ENCODE measurements at regions not wholly inside any gene's neighbourhood (a gene's known extent, or its start where the extent isn't known, plus 50 kb on each side); places are given as distances from the start of the nearest gene placed in this dataset.
A peak's percentile ranks its signal among the peaks of the same experiment; 100 is the strongest.
"Not testable (repeated sequence)": the region's sequence is repeated elsewhere in the genome, so short reads cannot be mapped to it uniquely, and the experiment has no call there.

DNA sequence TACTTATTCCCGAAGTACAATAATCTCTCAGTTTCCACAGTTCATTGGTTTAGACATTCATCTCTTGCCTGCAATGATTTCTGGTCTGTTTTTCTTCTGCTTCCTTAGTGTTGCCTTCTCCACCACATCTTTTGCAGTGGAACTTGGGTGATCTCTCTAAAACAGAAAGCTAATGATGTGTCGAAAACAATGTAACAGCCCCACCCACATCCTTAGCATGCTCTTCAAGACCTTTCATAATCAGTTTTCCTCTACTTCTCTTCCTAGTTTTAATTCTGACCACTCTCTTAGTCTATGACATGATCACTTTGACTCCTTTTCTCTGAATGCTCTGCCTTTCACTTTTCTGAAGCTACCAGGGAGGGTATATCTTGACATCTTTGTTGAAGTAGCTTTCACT lies 1007.9 kb upstream of the CITED2 start:
- DNase-seq (ENCODE audit: low read depth): no peak

- DNase-seq (ENCODE audit: low read depth): peak; percentile 63
Measured at GRCh38 chr6:140380427-140381218, 1006.2 kb upstream of the CITED2 start.

- DNase-seq (ENCODE audit: low read depth): peak; percentile 76
Measured at GRCh38 chr6:140379919-140380318, 1005.5 kb upstream of the CITED2 start.

DNA sequence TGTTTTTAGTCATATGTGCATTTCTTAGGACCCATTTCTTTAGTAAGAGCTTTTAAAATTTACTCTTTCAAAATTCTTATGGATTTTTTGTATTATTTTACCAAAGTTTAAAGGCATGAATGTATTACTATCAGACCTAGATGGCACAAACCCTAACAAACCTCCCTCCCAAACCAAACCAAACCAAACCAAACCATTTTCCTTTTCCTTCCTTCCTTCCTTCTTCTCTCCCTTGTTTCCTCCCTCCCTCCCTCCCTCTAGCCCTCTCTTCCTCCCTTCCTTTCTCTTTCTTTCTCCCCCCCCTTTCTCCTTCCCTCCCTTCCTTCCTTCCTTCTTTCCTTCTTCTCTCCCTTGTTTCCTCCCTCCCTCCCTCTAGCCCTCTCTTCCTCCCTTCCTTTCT lies 1001.8 kb upstream of the CITED2 start:
- DNase-seq (ENCODE audit: low read depth): no peak

- DNase-seq (ENCODE audit: low read depth): not testable (repeated sequence)
Measured at GRCh38 chr6:140373728-140374127, 999.3 kb upstream of the CITED2 start.

- DNase-seq (ENCODE audit: low read depth): no peak
Measured at GRCh38 chr6:140372064-140372463, 997.6 kb upstream of the CITED2 start.

GRCh38 chr6:140370976-140371870 lies 996.8 kb upstream of the CITED2 start:
- DNase-seq (ENCODE audit: low read depth): peak; percentile 18

- no peak for DNase-seq (ENCODE audit: low read depth)
Measured at GRCh38 chr6:140370441-140370840, 996.0 kb upstream of the CITED2 start.

- no peak for DNase-seq (ENCODE audit: low read depth)
Measured at GRCh38 chr6:140366991-140367390, 992.5 kb upstream of the CITED2 start.

DNA sequence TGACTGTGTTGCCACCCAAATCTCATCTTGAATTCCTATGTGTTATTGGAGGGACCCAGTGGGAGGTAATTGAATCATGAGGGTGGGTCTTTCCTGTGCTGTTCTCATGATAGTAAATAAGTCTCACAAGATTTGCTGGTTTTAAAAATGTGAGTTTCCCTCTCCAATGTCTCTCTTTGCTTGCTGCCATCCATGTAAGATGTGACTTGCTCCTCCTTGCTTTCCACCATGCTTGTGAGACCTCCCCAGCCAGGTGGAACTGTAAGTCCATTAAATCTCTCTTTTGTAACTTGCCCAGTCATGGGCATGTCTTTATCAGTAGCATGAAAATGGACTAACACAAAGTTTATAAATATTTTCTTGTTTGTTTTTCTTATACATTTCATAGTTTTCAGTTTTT lies 990.5 kb upstream of the CITED2 start:
- no peak for DNase-seq (ENCODE audit: low read depth)

GRCh38 chr6:140360651-140361050 lies 986.2 kb upstream of the CITED2 start:
- peak; percentile 54 for DNase-seq (ENCODE audit: low read depth)

DNA sequence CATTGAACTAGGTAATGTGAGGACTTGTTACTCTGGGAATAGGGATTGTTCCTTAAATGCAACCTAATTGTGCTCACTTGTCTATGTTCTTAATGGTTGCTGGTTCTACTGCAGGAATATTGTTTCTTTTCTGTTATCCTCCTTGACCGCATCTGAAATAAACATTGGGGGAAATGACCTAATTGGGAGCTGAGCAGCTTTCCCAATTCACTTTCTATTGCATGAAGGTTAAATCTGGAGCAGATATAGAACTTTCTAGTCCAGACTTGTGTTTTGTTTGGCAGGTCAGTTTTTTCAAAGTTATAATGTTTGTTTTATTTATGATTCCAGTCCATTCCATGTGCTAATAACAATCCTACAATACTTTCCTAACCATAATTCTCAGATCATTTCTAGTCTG lies 981.0 kb upstream of the CITED2 start:
- DNase-seq (ENCODE audit: low read depth): peak; percentile 59

DNA sequence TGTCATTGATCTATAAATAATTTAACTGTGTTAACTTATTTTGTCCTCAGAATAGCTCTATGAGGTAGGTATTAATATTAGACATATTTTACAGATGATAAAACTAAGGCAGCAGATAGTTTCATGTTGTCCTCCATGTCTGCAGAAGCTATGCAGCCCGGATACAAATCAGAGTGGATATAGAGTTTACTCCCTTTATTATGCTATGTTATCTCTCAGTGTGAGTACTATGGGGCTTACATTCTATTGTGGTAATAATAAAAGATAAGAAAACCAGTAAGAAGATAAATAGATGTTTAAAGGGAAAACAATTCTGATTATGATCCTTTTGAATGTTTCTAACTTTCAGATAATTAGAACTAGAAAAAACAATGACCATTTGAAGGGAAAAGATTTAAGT lies 979.8 kb upstream of the CITED2 start:
- DNase-seq (ENCODE audit: low read depth): no peak

- no peak for DNase-seq (ENCODE audit: low read depth)
Measured at GRCh38 chr6:140353536-140353935, 979.1 kb upstream of the CITED2 start.

DNA sequence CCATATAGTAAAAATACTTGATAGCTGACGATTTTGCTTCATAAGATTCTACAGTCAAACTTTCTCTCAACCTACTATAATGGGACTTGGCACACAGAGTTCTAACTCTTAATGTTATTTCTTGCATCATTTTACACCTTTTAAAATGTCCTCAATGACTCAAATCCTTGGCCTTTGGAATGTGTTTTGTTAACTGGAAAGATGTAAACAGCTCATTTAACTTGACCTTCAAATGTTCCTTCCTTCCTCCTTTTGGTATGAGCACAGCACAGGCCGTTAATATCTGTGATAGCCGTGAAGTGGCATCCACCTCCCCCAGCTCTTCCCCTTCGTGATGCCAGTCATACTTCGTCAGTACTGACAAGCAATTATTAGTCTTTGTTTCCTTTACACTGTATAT lies 972.0 kb upstream of the CITED2 start:
- peak; percentile 77 for DNase-seq (ENCODE audit: low read depth)

DNA sequence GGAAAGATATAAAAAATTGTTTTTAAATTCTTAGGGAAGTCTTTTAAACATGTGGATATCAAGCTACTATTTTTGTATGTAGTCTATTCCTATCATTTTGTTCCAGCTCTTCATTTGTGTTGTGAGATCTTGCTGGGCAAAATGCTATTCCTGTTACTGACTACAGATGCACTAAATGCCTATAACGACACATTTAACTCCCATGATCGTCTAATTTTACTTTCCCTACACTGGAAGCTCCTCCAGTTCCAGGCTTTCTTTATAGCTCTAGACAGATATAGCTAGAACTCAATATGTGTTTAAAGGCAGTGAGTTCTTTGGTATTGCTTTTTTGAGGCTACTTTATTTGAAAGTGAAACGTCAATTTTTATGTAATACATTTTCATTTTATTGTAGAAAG lies 971.5 kb upstream of the CITED2 start:
- DNase-seq (ENCODE audit: low read depth): no peak

DNA sequence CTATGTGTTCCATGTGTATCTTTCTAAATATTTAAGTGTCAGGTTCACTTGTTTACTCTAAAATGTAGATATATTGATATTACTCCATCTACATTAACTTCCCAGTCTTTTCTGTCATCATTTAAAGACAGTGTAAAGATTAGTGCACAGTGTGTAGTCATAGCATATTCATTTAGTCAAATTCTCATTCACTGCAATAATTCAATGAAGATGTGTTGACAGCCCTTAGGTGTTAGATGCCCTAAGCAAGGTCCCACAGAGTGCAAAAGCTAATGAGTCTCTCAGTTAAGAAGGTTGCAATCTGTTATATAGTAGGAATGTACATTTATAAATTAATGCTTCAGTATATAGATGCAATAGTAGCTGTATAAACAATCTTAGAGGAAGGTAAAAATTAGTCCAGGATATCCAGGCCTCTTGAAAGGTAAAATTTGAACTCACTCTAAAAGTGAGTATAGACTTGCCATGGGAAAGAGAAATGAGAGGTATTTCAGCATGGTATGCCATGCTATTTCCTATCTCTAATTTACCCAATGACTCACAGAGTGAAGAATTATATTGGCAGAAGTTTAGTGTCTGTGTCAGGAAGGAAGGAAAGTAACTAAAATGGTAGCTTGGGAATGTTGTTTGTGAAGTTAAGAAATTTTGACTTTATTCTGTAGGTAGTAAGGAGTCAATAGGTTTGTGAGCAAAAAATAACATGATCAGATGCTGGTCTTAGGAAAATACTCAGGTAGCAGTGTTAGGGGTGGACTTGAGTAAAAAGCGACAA lies 969.9 kb upstream of the CITED2 start:
- peak; percentile 34 for DNase-seq (ENCODE audit: low read depth)

- no peak for DNase-seq (ENCODE audit: low read depth)
Measured at GRCh38 chr6:140343128-140343527, 968.7 kb upstream of the CITED2 start.

DNA sequence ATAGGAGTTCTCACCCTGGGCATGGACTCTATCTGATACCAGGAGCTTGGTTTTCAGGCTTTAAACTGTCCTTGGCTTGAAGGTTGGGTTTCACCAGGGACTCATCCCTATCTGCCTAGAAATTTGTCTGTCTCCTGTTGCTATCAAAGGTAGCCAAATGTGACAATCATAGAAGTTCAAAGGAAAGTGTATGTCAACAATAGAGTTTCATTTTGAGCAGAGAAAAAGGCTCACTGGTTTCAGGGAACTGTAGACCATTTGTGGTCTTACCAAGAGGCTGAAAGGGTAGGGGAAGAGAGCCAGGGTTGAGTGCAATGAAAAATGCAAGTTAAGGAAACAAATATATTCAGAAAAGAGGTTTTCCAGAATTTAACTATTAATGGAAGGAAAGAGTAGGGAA lies 966.8 kb upstream of the CITED2 start:
- no peak for DNase-seq (ENCODE audit: low read depth)

GRCh38 chr6:140340795-140341194 lies 966.3 kb upstream of the CITED2 start:
- DNase-seq (ENCODE audit: low read depth): no peak

- not testable (repeated sequence) for DNase-seq (ENCODE audit: low read depth)
Measured at GRCh38 chr6:140339084-140339483, 964.6 kb upstream of the CITED2 start.

GRCh38 chr6:140321891-140322290 lies 947.4 kb upstream of the CITED2 start:
- no peak for DNase-seq (ENCODE audit: low read depth)

All from fibroblast of gingiva (primary cell).